HG03095 (cell line): ENCODE measurements at regions not wholly inside any gene's neighbourhood (a gene's known extent, or its start where the extent isn't known, plus 50 kb on each side); places are given as distances from the start of the nearest gene placed in this dataset.

Experiments
- ATAC-seq: cut with Tn5 transposase; IDR thresholded peaks from one replicate; pipeline ENCODE4 v1.9.1; 2021; ENCODE audit warnings: moderate library complexity; ENCODE audit not compliant: unreplicated experiment

DNA sequence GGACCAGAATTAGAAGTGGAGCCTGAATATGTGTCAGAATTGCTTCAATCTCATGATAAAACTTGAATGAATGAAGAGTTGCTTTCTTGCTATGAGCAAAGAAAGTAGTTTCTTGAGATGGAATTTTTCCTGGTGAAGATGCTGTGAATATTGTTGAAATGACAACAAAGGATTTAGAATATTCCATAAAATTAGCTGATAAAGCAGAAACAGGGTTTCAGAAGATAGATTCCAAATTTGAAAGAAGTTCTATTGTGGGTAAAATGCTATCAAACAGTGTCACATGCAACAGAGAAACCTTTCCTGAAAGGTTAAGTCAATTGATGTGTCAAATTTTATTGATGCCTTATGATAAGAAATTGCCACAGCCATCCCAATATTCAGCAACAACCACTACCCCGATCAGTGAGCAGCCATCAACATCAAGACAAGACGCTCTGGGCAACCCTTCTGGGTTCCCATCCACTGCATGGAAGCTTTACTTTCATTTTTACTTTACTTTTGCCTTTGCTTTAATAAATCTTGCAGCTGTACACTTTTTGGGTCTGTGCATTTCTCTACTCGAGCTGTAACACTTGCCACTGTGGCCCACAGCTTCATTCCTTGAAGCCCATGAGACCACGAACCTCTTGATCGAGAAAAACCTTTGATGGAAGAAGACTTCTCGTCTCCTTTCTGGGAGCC is 104.0 kb upstream of the SSTR1 start:
- no peak for ATAC-seq

DNA sequence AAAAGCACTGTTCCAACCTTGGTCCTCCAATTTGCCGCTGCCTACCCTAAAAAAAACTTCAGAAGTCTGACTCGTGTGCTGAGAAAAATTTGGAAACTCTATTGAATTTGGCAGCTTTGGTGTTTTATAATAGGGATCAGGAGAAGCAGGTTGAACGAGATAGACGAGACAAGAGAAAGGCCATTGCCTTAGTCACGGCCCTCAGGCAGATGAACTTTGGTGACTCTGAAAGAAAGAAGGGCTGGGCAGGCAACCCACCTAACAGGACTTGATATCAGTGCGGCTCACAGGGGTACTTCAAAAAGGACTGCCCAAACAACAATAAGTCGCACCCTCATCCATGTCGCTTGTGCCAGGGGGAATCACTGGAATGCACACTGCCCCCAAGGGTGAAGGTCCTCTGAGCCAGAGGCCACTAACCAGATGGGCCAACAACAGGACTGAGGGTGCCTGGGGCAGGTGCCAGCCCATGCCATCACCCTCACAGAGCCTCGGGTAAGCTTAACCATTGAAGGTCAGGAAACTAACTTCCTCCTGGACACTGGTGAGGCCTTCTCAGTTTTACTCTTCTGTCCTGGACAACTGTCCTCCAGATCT is 102.5 kb upstream of the SSTR1 start:
- ATAC-seq = no peak

DNA sequence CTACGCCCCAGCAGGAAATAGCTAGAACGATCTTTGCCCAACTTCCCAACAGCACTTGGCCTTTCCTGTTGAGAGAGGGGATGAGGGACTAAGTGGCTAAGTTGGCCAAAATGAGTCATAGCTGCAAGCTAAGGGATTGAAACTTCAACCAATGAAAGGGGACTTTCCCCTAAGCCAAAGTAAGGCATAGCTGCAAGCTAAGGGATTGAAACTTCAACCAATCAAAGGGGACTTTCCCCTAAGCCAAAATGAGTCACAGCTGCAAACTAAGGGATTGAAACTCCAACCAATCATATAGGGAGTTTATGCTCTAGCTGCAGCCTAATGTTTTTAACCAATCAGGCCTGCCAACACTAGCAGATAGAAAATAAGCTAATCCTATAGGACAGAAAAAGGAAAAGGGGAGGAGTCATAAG is 100.5 kb upstream of the SSTR1 start:
- no peak for ATAC-seq

DNA sequence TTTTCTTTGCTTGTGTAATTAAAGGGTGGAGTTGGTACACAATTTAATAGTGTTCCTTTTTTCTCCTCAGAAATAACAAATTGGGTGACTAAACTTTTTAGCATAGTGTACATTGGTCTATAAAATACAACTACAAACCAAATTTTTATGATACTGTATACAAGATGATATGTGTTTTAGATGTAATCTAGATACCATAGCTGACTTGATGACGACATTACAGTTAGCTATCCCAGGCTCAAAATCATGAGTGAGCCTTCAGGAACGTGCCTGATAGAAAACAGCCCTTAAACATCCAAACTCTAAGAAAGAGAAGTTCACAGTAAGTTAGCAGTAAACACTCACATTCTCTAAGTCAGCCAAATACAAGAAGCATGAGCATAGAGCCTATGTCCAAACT is 99.0 kb upstream of the SSTR1 start:
- no peak for ATAC-seq

DNA sequence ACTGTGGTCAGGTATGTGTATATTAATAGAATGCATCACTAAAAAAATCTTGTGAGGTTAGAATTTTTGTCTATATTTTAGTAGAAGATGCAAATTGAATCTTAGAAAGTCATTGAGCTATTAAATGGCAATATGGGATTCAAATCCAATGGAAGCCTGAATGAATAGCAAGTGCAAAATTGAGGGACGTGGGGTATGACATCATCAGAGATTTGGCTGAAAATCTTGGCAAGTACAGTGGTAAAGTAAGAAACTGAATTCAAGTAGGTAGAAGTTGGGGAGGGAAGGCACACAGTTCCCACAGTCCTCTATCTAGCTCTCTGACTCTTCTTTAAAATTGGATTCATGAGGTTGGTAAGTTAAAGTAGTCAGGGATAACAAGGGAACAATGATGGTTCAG is 97.4 kb upstream of the SSTR1 start:
- ATAC-seq = no peak

DNA sequence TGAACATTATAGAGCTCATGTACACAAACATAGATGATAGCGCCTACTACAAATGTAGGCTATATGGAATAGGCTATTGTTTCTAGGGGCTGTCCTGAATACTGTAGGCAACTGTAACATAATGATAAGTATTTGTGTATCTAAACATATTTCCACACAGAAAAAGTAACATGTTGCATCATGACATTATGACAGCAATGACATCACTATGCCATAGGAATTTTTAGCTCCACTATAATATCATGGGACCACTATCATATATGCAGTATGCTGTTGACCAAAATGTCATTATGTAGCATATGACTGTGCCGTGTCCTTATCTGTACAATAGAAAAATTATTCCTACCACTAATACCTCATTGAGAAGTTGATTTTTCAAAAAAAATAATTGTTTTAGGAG is 96.7 kb upstream of the SSTR1 start:
- ATAC-seq = no peak

DNA sequence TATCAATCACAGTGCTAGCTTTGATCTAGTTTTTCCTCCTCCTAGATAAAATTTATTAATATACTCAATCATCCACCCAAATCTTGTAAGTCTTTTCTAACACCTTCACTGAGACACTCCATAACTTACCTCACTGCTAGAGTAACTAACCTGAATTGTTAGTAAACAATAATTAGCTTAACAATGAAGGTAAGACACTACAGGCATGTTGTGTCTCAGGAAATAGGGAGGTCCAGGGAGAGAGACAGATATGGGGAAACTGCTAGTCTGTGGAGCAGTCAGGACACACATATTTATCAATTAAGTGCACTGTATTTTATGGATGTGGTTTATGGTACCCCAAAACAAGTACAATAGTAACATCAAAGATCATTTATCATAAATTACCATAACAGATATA is 94.2 kb upstream of the SSTR1 start:
- ATAC-seq = no peak

DNA sequence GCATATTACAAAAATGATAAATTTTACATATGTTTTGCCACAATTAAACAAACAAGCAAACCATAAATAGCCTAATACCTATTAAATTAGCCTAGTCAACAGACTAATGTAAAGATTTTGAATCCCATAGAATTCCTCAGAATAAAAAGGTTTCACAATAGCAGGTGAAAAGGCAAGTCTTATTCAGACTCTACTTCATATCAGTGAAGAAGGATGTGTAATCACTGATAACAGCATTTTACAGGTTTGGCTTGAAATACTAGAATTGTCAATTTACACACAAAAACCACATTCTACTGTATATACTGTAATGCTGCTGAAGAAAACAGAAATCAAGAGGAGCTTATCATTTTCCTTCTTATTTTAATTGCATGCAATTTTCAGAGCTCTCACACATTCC is 90.8 kb upstream of the SSTR1 start:
- no peak for ATAC-seq

DNA sequence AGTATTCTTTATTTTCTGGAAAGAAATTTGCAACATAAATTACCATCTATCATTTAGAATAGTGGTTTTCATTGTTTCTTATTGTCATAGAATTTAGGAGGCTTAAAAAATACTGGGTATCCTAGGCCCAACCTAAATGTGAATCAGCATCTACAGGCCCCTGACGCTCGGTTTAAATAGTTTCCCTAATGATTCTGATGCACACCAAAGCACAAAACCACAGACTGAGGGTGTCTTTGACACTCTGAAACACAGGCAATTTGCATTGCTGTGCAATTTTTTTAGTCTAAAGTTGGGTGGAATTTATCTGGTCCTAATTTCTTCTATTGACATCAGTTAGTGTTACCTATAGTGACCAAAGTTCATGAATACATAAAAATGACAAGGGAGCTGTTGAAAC is 87.6 kb upstream of the SSTR1 start:
- ATAC-seq = no peak

DNA sequence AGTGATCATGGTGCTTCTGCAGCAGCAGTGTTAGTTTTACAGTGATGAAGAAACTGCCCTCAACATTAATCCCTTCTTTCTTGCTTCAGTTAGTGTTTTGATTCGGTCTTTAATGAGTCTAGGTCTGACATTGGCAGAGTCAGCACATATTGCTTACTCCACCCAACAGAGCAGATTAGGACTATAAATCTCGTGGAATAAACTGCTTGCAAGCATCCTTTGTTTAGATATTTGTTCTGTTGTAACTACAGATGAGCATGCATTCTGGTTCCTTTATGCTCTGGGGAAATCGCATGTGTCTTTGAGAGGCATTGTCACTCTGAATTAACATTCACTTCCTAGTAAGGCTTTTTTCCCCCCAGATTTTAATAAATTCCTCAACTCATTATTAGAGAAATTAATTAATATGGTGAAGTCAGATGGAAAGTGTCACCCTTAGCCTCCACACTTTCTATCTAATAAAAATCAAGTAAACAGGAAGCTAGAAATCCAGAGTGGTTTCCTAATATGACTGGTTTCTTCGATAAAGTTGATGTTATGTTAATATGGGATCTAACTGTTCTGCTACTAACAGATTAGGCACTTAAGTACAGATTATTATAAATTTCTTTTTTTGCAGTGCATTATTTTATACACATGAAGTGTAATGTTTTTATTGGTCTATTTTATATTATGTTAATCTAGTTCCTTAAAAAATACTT is 86.2 kb upstream of the SSTR1 start:
- no peak for ATAC-seq

DNA sequence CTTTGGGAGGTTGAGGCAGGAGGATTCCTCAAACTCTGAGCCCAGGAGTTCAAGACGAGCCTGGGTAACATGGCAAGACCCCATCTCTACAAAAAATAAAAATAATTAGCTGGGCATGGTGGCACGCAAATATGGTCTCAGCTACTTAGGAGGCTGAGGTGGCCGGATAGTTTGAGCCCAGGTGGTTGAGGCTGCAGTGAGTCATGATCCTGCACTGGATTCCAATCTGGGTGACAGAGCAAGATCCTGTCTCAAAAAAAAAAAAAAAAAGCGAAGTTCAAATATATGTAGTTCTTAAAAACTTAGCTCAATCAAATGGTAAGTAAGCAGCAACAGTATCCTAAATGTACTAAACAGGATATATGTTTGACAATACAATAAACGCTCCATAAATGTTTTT is 85.5 kb upstream of the SSTR1 start:
- no peak for ATAC-seq

DNA sequence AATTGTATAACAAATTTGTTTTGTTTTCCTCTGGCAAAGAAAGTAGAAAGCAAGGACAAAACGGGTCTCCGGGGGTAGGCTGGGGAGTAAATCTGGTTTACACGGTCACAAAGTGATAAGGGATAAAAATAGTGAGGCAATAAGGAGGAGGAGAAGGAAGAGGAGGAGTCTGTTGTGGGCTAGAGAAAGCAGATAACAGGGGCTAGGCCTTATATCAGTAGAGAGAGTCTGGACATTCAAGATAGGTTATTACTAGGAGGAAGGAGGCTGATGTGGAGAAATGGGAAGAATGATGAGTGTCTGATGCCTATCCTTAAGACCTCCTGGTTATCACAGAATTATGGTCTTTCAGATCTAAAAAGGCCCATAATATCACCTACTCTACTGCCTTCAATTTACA is 83.2 kb upstream of the SSTR1 start:
- no peak for ATAC-seq

DNA sequence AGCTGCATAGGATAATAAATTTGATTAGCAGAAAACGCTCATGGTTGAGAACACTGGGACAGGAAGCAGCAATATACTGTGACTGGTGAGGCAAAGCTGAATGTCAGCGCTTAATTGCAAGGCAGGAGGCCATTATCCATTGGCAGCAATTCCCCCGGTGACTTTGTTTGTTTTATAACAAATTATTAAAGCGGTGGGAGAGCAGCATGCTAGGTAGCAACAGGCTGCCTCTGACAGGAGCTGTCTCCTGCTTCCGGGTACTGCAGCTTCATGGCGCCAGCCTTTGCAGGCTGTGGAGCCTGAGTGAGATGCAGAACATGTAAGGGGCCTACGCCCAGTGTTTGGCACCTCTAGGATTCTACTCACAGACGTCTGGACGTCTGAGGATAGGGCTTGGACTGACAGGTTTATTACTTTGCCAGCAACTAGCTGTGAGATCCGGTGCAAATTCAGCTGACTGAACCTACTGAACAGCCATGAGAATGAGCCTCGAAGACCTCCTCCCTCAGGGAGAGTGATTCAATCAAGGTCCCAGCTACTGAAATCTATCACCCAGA is 82.1 kb upstream of the SSTR1 start:
- no peak for ATAC-seq

DNA sequence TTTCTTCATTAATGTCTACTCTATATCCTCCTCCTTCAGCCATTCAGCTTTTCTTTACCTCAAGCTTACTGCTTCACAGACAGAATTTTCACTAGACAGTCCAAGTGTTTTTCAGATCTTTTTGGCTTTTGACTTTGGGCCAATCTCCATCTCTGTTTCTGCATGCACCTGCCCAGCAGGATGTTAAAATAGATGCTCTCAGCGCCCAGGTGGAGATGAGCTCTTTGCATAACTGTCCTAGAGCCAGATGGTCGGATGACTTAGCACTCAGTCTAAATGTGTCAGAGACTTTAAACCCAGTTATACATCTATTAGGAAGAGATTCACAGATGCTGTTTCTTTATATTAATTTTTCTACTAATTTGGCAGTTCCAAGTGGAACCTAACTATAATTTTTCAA is 80.3 kb upstream of the SSTR1 start:
- ATAC-seq = no peak

DNA sequence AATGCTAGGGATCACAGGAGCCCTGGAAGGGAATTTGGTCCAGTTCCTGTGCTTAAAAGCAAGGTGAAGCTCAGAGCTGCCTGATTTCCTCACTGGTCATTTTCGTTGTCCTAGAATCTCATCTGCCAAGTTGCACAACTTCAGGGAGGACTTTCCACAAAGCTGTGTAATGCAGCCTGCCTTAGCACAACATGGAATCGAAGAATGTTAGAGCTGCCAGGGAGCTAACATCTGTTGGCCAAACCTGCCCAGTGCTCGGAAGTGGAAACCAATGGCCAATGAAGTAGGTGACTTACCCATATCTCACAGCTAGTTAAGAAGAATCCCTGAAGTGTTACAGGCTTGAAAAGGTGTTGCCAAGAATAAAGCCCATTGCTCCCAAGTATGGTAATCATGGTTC is 79.9 kb upstream of the SSTR1 start:
- no peak for ATAC-seq

DNA sequence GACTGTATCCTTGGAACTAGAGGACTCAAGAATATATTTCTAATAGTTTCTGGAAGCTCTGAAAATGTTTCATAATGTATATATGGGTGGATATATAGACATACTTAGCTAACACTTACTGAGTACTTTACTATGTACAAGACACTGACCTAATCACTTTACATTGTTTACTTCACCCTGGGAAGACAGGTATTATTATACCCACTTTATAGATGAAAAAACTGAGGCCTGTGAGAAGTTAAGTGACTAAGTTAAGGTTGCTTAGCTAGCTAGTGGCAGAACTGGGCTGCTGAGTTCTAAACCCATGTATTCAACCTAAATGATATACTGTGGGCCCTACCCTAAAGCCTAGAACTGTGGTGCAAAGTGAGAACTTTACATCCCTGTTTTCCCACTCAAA is 79.1 kb upstream of the SSTR1 start:
- ATAC-seq = no peak

DNA sequence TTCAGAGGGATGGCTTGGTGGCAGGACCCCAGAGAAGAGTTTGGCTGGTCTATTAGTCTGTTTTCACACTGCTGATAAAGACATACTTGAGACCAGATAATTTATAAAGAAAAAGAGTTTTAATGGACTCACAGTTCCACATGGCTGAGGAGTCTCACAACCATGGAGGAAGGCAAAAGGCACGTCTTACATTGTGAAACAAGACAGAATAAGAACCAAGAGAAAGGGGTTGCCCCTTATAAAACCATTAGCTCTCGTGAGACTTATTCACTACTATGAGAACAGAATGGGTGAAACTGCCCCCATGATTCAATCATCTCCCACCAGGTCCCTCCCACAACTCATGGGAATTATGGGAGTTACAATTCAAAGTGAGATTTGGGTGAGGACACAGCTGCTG is 78.5 kb upstream of the SSTR1 start:
- ATAC-seq = no peak

DNA sequence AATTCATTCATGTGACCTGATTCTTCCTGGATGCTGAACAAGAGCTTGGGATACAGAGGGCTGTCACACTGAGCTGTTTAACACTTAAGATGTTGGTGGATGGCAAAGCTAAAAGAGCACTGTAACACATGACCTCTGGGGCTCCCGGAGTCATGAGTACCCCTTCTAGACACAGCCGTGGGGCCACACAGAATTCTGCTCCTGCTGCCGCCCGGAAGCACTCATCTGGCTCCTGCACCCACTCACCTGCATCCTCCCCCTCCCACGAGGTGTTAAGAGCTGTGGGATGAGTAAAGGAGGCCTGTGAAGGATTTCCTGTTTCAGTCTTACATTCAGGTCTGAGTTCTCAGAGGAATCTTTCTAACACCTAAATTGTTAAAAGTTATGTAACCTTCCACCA is 78.0 kb upstream of the SSTR1 start:
- ATAC-seq = no peak

DNA sequence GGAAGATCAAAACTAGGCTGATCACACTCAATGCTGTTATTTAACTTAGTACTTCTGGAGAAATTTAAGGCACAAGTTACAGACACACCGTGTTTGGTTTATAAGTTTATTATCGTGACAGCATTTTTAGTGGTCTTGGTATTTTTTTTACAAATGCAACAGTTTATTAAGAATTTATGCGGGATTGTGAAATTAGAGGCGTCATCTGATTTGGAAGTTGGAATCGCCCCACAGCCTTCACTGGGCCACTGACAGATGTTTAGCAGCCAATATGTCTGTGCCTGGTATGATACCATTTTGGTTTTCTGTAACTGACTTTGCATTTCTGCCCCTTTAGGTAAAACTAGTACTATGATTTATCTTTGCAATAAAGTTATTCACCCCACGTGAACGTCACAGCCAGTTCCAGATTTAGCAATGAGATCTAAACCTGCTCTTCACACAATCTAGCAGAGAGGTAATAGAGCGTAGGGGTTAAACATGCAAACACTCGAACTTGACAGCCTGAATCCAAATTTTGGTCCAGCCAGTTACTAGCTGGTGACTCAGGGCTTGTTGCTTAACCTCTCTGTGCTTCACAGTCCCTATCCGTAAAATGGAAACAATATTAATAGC is 73.2 kb upstream of the SSTR1 start:
- ATAC-seq = no peak

DNA sequence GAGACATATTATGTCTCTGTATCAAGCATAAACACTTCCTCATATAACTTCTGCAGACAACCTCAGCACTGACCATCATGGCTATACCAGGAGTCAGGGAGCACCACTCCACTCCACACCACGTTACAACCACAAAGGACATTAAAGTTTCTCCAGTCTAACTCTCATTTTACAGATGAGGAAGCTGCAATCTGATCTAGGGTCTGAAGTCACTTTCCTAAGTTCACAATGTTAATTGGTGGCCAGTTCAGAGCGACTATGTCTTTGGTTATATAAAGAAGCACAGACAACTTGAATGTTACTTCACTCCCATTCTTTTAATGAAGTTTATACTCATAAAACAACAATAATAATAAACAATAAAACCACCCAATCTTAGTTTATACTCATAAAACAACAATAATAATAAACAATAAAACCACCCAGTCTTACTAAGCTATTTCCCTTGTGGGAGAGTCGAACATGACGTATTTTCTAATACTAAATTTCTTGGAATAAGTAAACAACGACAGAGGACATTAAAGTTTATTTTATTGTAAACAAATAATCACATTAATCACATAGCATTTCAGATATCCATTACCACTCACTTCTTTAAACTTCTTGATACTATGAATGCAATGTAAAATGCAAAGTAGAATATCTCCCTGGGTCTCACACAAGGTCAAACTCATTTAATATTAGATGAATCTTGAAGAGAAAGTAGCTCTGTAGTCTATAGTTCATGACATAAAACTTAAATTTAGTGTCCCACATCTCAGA is 72.4 kb upstream of the SSTR1 start:
- no peak for ATAC-seq

DNA sequence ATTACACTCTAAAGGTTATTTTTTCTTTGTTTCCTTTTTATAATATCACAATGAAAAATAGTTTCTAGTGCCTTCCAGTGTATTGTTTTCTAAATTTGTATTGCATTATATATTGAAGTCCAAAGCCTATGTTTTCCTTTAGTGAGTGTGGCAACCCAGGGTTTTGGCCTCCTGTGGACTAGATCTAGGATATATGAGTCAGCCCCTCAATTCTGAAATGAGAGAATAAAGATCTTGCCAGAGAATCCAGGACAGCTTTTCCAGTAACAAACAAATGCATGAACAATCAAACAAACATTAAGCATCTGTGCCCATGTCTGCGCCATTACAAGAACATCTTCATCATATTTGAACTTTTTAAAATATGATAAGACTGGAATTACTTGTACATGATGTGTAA is 70.7 kb upstream of the SSTR1 start:
- ATAC-seq = no peak
